ENCODE measurements at regions not wholly inside any gene's neighbourhood (a gene's known extent, or its start where the extent isn't known, plus 50 kb on each side); places are given as distances from the start of the nearest gene placed in this dataset.
"Not testable (repeated sequence)": the region's sequence is repeated elsewhere in the genome, so short reads cannot be mapped to it uniquely, and the experiment has no call there.

DNA sequence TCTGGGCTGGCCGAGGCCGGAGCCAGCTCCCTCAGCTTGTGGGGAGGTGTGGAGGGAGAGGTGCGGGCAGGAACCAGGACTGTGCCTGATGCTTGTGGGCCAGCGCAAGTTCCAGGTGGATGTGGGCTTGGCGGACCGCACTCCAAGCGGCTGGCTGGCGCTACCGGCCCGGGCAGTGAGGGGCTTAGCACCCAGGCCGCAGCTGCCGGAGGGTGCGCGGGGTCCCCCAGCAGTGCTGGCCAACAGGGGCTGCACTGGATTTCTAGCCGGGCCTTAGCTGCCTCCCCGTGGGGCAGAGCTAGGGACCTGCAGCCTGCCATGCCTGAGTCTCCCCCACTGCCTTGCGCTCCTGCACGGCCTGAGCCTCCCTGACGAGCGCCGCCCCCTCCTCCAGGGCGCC is 242.8 kb downstream of the CCSER2 start:
- DNase-seq (ENCODE audit: low read depth in 2 of 2): no peak

DNA sequence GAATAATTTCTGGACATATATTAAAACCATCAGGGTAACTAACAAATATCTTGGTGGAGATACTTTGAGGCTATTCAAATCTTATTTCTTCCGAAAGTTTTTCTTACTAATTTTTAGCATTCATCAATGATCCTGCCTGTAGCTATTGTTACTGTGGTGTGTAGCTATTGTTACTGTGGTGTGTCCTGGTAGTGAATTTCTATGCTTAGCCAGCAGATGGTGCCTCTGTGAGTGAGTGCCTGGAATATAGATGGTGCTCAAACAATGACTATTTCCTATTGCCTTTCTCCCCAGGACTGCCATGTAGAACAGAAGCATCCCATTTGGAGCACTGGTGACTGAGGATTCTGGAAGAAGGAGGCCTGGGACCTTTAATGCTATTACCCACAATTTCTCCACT is 245.7 kb downstream of the CCSER2 start:
- DNase-seq (ENCODE audit: low read depth in 2 of 2): no peak

DNA sequence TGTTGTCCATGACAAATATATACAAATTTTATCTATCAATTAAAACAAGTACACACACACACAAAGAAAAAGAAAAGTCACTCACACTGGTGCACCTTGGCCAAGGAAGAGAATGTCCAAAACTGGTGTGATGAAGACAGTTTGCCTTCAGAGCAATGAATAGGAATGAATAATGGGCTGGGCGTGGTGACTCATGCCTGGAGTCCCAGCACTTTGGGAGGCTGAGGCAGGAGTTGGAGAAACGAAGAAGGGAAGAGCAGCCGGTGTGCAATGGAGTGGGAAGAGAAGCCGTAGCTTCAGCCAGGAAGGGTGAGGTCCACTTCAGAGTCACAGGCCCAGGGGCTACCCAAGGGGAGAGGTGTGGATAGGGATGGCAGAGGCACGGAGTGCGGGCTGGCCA is 253.6 kb downstream of the CCSER2 start:
- DNase-seq (ENCODE audit: low read depth in 2 of 2): no peak

GRCh38 chr10:84583501-84583900 is 255.1 kb downstream of the CCSER2 start:
- DNase-seq (ENCODE audit: low read depth in 2 of 2): no peak

DNA sequence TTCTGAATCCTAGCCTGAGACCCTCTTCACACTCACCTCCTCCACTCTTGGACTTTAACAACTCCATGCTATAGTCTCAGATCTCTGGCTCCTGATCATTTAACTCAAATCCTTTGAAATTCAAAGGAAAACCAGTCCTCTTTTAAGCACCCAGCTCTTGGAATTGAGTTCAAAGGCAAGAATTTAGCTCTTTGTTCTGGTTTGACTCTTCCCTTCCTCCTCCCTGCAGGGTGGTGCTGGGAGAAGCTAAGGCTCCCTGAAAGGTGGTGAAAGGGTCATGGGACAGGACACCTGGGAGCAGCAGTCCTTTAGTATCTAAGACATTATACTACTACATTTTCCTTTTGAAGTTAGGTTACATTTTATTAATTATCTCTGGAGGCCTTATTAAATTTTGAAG is 259.4 kb downstream of the CCSER2 start:
- no peak for DNase-seq (ENCODE audit: low read depth in 2 of 2)

DNA sequence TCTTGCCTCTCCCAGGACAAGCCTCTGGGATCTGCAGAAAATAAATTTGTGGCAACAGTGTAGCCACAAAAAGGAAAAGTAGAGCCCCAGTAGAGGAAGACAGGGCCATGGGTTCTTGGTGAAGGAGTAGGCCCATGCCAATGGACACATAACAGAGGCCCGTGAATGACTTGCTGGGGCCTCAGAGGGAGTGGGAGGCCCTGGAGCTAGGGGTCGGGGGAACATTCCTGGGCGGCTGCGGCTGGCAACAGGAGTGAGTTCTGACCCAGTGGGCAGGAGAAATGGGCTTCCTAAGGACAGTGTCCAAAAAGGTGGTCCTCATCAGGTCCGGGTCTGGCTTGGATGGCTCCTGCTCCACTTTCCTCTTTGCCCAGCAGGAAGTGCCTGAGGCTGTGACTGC is 260.0 kb downstream of the CCSER2 start:
- no peak for DNase-seq (ENCODE audit: low read depth in 2 of 2)

DNA sequence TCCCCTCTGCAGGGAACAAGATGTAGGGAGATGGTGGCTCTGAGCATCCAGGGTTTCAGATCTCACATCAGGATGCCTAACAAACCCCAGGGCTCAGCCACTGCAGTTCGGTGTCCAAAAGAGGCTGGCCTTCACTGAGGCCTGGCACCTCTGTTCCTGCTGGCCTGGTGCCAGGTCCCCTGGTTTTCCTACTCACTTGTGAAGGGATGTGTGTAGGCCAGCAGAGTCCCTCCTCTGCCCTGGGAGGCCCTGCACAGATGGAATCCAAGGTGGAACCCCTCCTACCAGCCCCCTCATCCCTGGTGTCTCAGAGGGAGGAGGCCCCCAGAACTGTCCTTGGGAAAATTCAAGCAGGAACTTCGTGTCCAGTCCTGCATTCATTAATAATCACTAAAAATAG is 260.6 kb downstream of the CCSER2 start:
- DNase-seq (ENCODE audit: low read depth in 2 of 2): no peak

GRCh38 chr10:84589526-84590205 is 261.3 kb downstream of the CCSER2 start:
- no peak for DNase-seq (ENCODE audit: low read depth in 2 of 2)

GRCh38 chr10:84590327-84591193 is 262.2 kb downstream of the CCSER2 start:
- DNase-seq (ENCODE audit: low read depth in 2 of 2): no peak

- DNase-seq (ENCODE audit: low read depth in 2 of 2): no peak
These were observed 265.1 kb downstream of the CCSER2 start for GRCh38 chr10:84593506-84593905.

DNA sequence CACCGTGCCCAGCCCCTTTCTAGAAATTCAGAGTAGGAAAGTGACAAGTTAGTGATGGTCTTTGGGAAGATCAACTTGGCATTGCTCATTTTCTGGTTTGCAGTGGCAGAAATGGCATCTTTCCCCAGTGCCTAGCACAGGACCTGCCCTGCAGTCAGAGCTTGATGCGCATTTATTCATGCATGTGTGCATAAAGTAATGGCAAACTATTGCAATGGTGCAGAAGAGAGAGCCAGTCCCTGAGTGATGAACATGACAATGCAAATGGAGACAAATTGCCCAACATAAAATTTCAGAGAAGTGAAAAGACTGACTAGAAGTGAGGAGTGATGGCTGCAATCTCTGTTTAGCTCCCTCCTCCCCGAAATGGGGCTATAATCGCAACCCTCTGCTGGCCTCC is 268.2 kb downstream of the CCSER2 start:
- no peak for DNase-seq (ENCODE audit: low read depth in 2 of 2)

DNA sequence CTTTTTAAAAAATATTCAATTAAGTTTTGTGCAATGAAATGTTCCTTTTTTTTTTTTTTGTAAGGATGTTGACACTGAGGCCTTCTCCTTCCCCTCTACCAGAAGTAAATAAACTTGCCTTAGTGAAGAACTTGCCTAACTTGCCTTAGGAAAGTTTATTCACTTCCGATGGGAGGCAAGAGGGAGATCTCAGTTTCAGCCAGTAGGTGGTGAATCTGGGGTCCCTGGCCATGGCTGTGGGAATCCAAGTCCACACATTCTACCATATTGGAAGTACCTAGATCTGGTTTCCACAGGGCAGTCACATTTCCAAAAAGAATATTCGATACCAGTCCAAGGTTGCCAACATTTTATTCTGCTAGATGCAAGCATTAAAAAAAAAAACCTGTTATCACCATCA is 270.9 kb downstream of the CCSER2 start:
- no peak for DNase-seq (ENCODE audit: low read depth in 2 of 2)

GRCh38 chr10:84600947-84601346 is 272.6 kb downstream of the CCSER2 start:
- DNase-seq (ENCODE audit: low read depth in 2 of 2): no peak

DNA sequence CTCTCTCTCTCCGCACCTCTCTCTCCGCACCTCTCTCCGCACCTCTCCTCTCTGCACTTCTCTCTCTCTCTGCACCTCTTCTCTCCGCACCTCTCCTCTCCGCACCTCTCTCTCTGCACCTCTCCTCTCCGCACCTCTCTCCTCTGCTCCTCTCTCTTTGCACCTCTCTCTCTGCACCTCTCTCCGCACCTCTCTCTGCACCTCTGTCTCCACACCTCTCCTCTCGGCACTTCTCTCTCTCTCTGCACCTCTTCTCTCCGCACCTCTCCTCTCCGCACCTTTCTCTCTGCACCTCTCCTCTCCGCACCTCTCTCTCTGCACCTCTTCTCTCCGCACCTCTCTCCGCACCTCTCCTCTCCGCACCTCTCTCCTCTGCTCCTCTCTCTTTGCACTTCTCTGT is 274.2 kb downstream of the CCSER2 start:
- DNase-seq (ENCODE audit: low read depth in 2 of 2): not testable (repeated sequence)

- DNase-seq (ENCODE audit: low read depth in 2 of 2): no peak
These were observed 275.6 kb downstream of the CCSER2 start for GRCh38 chr10:84603971-84604370.

DNA sequence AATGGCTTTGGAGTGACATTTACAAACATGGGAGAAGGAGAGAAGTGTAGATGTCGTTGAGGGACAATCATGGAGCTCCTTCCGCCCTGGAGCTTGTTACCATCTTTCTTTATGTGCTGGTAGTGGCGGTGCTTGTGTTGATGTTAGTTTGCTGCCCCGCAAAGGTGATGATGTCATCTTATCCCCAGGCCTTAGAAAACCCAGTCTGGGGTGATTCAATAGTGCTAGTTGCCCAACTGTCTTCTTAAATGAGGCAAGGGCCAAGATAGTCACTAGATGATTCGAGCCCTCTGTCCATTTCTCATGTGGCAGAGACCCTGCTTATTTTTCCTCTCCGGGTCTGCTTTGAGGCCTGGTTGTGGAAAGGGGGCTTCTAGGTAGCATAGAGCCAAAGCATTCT is 277.4 kb downstream of the CCSER2 start:
- no peak for DNase-seq (ENCODE audit: low read depth in 2 of 2)

DNA sequence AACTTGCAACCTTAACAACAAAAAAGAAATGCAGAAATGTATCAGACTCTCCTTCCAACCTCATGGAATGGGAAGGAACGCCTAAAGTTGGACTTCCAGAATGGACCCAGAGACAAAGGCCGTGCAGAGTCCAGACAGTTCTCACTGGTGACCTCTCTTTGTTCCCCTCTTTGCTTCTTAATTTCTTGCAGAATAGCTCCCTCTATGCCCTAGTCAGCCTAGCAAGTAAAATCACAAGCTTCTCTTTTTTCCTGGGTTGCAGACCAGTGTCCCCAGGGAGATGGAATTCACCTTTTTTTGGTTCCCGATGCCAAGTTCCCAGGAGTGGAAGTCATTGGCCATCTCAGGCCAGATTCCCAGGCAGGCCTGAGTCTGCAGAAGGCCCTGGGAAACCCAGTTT is 278.0 kb downstream of the CCSER2 start:
- no peak for DNase-seq (ENCODE audit: low read depth in 2 of 2)

DNA sequence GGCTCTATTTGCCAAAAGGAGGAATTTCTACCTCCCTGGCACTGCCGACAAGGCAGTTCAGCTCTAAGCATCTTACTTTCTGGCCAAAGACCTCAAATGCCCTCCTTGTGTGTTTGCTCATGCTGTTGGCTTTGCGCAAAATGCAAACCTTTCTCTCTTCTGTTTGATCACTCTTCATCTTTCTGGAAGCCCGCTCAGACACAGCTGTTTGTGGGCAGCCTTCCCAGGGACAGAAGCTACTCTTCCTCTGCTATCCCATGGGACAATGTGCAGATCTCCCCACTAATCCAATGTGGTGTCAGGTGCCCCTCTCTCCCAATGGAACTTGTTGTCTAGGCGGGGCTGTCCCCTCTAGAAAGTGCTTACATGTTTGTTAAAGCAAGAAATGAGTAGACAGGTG is 278.7 kb downstream of the CCSER2 start:
- no peak for DNase-seq (ENCODE audit: low read depth in 2 of 2)

- no peak for DNase-seq (ENCODE audit: low read depth in 2 of 2)
These were observed 279.1 kb downstream of the CCSER2 start for GRCh38 chr10:84607523-84607922.

DNA sequence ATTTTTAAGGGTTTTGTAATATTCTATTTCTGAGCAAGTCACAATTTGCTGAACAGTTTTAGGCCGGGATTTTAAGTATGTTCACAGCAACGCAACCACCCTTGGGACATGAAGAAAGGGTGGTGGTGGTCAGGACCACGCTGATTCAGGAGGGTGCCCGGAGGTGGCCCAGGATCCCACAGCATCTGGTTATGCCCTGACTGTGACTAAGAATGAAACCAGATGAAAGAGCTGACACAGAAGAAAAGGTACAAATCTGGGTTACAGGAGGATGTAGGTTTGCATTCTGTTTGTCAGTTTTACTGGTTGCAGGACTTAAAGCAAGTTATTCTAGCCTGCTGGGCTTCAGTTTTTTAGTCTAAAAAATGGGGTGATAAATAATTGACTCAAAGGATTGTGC is 279.7 kb downstream of the CCSER2 start:
- DNase-seq (ENCODE audit: low read depth in 2 of 2): no peak

- no peak for DNase-seq (ENCODE audit: low read depth in 2 of 2)
These were observed 285.1 kb downstream of the CCSER2 start for GRCh38 chr10:84613336-84614021.

- DNase-seq (ENCODE audit: low read depth in 2 of 2): no peak
These were observed 298.2 kb downstream of the CCSER2 start for GRCh38 chr10:84626397-84627087.

All from stimulated activated CD8-positive, alpha-beta memory T cell treated with anti-CD3 and anti-CD28 coated beads, Interleukin-2, amount 100 ng/mL, for 48 hours (primary cell).